ENCODE measurements at regions not wholly inside any gene's neighbourhood (a gene's known extent, or its start where the extent isn't known, plus 50 kb on each side); places are given as distances from the start of the nearest gene placed in this dataset.
"Not testable (repeated sequence)": the region's sequence is repeated elsewhere in the genome, so short reads cannot be mapped to it uniquely, and the experiment has no call there.

- no peak for DNase-seq (ENCODE audit: low read depth in 4 of 4, low spot score in 3 of 4)
These were observed 471.1 kb downstream of the PLK2 start for GRCh38 chr5:57988813-57989212.

- DNase-seq (ENCODE audit: low read depth in 4 of 4, low spot score in 3 of 4), result no peak
These were observed 472.3 kb downstream of the PLK2 start for GRCh38 chr5:57987552-57987951.

DNA sequence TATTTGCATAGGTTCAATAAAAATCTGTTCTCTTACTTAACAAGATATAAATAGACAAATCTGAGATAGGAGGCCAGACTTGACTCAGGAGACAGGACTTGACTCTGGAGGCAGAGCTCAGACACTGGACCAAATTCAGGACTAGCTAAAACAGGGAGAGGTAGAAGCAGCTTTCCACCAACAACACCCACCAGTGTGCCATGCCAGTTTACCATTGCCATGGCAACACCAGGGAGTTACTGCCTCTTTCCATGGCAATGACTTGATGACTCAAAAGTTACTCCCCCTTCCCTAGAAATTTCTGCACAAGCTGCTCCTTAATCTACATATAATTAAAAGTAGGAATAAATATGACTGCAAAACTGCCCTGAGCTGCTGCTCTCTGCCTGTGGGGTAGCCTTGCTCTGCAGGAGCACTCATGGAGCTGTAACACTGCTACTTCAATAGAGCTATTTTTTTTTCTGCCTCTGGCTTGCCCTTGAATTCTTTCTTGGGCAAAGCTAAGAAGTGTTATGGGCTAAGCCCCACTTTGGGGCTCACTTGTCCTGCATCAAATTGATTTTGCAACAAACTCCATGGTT, 473.0 kb downstream of the PLK2 start:
- DNase-seq (ENCODE audit: low read depth in 4 of 4, low spot score in 3 of 4), result no peak

DNA sequence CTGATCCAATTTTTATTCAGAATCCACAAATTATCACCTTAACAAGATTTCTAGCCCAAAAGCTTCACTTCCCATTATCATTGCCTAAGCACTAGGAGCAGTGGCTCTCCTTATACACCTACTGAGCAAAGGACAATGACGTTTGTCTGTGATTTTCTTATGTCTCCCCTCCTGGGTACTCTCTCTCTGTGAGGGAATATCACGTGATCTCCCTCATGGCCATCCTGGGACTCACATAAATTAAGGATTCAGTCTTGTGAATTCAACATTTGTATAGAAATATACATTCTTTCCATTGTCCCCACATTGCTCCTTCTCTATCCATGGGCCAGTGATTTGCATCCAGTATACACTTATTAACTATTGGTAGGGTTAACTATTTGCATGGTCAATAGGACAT, 476.5 kb downstream of the PLK2 start:
- no peak for DNase-seq (ENCODE audit: low read depth in 4 of 4, low spot score in 3 of 4)

GRCh38 chr5:57979671-57980070, 480.2 kb downstream of the PLK2 start:
- DNase-seq (ENCODE audit: low read depth in 4 of 4, low spot score in 3 of 4), result no peak

DNA sequence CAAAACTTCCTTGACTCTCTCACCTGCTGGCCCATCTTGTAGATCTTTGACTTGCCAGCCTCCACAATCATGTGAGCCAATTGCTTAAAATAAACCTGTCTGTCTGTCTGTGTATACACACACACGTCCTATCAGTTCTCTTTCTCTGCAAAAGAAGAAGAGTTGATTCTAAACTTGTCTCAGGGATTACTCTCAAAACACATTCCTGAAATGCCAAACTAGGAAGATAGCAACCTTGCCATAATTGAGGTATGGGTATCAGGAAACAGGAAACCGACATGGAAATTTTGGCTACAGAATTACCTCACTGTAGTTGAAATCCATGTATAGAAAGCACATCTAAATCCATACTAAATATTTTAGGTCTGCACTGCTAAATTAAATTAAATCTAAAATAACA, 483.4 kb downstream of the PLK2 start:
- no peak for DNase-seq (ENCODE audit: low read depth in 4 of 4, low spot score in 3 of 4)

- not testable (repeated sequence) for DNase-seq (ENCODE audit: low read depth in 4 of 4, low spot score in 3 of 4)
These were observed 487.8 kb downstream of the PLK2 start for GRCh38 chr5:57972099-57972498.

GRCh38 chr5:57960569-57960968, 478.0 kb upstream of the ACTBL2 start:
- no peak for DNase-seq (ENCODE audit: low read depth in 4 of 4, low spot score in 3 of 4)

DNA sequence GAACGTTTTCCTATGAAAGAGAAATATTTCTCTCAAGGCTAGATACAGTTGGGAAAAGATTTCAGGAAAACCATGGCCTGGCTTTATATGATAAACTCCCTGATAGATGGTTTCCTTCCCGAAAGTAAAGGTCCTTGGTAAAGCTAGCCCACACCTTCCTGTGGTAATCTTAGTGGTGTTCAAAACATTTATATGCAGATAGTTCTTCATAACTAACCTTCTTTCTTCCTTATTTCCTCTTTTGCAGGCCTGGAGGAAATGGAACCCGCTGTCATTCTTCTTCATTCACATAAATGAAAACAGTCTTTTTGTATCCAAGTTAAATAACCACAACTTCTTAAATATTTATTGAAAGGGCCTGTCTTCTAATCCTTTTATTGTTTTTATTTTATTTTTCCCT, 474.0 kb upstream of the ACTBL2 start:
- DNase-seq (ENCODE audit: low read depth in 4 of 4, low spot score in 3 of 4), result no peak

- DNase-seq (ENCODE audit: low read depth in 4 of 4, low spot score in 3 of 4), result no peak
These were observed 472.9 kb upstream of the ACTBL2 start for GRCh38 chr5:57955511-57955910.

DNA sequence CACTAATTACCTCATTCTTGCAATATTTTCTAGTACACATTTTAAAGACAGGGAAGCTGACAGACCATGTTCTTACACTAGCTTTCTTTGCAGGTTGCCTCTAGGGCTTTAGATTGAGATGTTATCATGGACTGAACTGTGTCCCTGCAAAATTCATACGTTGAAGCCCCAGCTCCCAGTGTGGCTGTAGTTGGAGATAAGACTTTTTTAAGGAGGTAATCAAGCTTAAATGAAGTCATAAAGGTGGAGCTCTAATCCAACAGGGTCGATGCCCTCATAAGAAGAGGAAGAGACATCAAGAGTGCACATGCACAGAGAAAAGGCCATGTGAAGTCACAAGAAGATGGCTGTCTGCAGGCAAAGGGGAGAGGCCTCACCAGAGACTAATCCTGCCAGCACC, 471.2 kb upstream of the ACTBL2 start:
- no peak for DNase-seq (ENCODE audit: low read depth in 4 of 4, low spot score in 3 of 4)

DNA sequence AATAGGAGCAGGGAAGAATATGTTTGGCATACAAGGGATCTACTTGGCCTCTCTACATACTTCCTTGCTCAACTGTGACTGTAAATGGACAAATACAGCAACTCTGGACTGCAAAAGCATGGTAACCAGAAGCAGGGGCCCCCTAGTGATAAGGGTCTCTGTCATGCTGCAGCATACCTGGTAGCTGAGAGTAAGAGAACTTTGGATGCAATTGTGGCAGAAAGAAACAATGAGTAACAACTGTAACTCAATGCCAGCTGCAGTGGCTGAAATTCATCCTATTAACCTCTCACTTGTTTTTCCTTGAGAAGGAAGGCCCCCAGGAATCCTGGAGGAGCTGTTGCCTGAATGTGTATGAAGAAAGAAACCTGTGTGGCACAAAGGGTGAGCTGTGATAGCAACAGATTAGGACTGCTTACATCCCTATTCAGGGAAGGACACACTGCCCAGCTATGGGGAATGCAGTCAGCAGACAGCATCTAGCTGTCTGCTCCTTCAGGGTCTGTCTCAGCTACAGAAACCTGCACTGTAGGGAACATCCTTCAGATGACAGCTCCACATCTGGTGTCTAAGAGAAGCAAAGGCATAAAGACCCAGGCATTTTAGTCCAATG, 468.1 kb upstream of the ACTBL2 start:
- no peak for DNase-seq (ENCODE audit: low read depth in 4 of 4, low spot score in 3 of 4)

- DNase-seq (ENCODE audit: low read depth in 4 of 4, low spot score in 3 of 4), result no peak
These were observed 465.5 kb upstream of the ACTBL2 start for GRCh38 chr5:57948091-57948490.

DNA sequence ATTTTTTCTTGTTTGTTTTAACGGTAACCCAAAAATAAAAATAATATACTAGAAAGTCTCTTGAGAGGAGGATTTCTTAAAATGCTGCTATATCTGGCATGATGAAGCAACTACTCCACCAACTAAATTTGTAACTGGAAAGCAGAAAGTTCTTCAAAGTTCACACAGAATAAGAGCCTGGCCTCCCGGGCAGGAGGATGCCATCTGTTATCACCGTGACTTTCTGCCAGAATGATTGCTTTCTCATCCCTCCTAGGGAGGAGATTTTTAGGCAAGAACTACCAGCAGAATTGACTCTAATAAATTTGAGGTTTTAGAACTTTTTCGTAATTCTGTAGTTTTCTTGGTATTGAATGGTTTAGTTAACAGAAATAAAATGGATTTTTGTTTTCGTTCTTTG, 464.6 kb upstream of the ACTBL2 start:
- no peak for DNase-seq (ENCODE audit: low read depth in 4 of 4, low spot score in 3 of 4)

DNA sequence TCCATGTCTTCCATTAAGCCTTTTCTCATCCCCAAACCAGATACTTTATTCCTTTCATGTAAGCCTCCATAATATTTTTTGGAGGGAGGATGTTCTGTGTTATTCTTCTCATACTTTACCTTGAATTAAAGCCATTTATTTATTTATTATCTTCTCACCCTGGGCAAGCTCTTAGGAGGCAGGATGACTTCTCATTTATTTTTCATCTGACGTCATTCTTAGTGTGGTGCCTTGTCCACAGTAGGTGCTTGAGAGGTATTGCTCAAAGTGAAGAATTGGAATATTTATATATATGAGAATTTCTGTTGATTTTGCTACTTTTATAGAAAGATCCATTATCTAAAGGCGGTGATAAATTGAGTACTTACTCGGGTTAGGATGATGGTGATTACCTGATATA, 458.3 kb upstream of the ACTBL2 start:
- DNase-seq (ENCODE audit: low read depth in 4 of 4, low spot score in 3 of 4), result no peak

DNA sequence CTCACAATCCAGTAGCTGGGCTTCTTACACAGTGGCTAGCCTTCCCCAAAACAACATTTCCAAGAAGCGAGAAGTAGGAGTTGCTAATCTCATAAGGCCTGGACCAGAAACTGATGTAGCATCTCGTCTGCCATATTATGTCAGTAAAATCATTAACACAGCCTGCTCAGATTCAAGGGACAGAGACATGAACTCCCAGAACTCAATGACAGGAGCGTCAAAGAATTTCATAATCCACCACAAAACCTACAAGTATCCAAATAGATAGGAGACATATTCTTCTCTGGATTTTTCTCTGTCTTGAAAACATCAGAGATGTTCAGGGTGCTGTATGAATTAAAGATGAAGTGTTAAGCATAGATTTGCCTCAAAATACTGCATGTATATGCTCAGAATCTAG, 457.6 kb upstream of the ACTBL2 start:
- no peak for DNase-seq (ENCODE audit: low read depth in 4 of 4, low spot score in 3 of 4)

- no peak for DNase-seq (ENCODE audit: low read depth in 4 of 4, low spot score in 3 of 4)
These were observed 457.2 kb upstream of the ACTBL2 start for GRCh38 chr5:57939771-57940170.

- DNase-seq (ENCODE audit: low read depth in 4 of 4, low spot score in 3 of 4), result no peak
These were observed 456.7 kb upstream of the ACTBL2 start for GRCh38 chr5:57939335-57939734.

DNA sequence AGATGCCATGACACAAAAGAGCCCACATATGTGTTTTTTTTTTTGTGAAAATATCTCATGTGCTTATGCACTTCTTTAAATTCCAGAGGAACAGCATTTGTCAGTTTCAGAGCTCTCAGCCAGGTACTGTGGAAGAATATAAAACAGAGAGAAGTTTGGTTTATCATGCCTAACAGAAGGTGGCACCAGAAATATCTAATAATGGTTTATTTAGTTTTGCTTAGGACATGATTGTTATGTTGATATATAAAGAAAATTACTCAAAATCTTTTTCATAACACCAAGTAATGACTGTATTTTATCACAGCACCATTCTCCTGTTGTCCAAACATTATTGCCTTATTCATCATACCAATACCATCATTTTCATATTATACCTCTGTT, 455.6 kb upstream of the ACTBL2 start:
- no peak for DNase-seq (ENCODE audit: low read depth in 4 of 4, low spot score in 3 of 4)

GRCh38 chr5:57937501-57938173, 455.0 kb upstream of the ACTBL2 start:
- DNase-seq (ENCODE audit: low read depth in 4 of 4, low spot score in 3 of 4), result no peak

GRCh38 chr5:57937025-57937424, 454.4 kb upstream of the ACTBL2 start:
- DNase-seq (ENCODE audit: low read depth in 4 of 4, low spot score in 3 of 4), result no peak

- DNase-seq (ENCODE audit: low read depth in 4 of 4, low spot score in 3 of 4), result no peak
These were observed 450.1 kb upstream of the ACTBL2 start for GRCh38 chr5:57932761-57933160.
